Cardiac fibroblast (primary cell): ENCODE measurements at regions not wholly inside any gene's neighbourhood (a gene's known extent, or its start where the extent isn't known, plus 50 kb on each side); places are given as distances from the start of the nearest gene placed in this dataset.

ENCODE experiments used
- DNase-seq, 2 donors: peaks; one replicate each; pipeline versions ENCODE4 v3.0.0 to v3.0.0-alpha.2; 2010; ENCODE audit warnings: low read depth in 2 of 2
- H3K4me3 ChIP-seq, 2 donors: replicated peaks in 1 of 2; 1 replicate in 1 of 2; 2 replicates in 1 of 2; pipeline ENCODE4 v1.5.1; 2011; ENCODE audit warnings: low read depth in 2 of 2, low read length in 2 of 2, mild to moderate bottlenecking in 2 of 2, moderate library complexity in 1 of 2
- TF ChIP-seq, protein P1 (sequence below): IDR thresholded peaks from one replicate; pipeline ENCODE4 v1.5.1; 2011; ENCODE audit warnings: low read depth, mild to moderate bottlenecking, low read length, inconsistent platforms

DNA sequence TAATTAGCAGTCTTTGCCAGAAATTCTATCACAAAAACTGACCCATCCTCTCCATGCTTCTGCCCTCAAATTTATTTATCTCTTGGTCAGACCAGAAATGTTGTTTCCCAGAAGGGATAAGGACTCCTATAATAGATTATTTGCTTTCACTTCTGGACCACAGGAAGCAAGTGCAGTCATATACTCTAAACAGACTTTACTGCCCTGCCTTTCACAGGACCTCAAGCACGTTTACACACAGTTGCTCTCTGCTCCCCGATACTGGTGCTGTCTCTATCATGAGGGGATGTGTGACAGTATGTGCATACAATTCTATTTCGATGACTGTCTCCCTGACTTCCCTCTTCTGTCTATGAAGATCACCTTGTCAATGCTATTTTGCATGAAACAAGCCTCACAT is 205.5 kb upstream of the TGFBR2 start:
- no peak overlapping the region for H3K4me3 ChIP-seq
- DNase-seq: peak in 1 of 2 donors; percentile 7
- TF ChIP-seq, protein P1, sequence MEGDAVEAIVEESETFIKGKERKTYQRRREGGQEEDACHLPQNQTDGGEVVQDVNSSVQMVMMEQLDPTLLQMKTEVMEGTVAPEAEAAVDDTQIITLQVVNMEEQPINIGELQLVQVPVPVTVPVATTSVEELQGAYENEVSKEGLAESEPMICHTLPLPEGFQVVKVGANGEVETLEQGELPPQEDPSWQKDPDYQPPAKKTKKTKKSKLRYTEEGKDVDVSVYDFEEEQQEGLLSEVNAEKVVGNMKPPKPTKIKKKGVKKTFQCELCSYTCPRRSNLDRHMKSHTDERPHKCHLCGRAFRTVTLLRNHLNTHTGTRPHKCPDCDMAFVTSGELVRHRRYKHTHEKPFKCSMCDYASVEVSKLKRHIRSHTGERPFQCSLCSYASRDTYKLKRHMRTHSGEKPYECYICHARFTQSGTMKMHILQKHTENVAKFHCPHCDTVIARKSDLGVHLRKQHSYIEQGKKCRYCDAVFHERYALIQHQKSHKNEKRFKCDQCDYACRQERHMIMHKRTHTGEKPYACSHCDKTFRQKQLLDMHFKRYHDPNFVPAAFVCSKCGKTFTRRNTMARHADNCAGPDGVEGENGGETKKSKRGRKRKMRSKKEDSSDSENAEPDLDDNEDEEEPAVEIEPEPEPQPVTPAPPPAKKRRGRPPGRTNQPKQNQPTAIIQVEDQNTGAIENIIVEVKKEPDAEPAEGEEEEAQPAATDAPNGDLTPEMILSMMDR: no peak

DNA sequence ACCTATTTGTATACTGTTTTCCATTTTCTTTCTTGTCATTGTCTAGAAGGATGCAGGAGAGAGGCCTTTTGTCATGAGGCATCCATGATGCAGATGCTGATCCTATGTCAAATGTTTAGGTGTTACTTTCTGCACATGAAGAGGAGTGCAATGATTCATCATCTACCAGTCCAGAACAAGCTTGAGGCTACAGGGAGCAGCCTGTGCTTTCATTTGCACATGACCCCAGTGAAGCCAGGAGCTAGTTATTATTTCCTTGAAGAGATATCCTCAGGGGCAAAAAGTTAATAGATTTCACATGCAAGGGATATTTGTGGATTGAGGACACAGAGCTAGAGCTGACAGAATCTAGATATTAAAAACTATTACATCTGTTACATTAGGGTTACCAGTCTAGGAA is 204.4 kb upstream of the TGFBR2 start:
- peak; percentile 24 to 38 for DNase-seq
- TF ChIP-seq, protein P1: no peak
- no peak overlapping the region for H3K4me3 ChIP-seq

DNA sequence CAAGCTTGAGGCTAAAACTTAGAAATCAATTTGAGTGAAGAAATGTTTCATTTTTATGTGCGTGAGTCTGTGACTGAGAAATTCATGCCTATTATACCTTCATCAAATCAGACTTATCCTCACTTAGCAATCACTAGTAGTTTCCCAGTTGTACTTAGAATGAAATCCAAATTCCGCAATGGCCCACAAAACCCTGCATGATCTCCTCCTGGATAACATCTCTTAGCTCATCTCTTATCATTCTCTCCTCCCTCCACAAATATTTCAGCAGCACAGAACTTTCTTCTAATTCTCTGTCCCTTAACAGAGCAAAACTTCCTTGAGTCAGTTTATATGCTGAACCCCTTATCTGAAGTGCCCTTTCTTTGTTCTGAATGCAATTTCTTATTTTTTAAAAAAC is 198.8 kb upstream of the TGFBR2 start:
- no peak for DNase-seq
- TF ChIP-seq, protein P1: no peak

DNA sequence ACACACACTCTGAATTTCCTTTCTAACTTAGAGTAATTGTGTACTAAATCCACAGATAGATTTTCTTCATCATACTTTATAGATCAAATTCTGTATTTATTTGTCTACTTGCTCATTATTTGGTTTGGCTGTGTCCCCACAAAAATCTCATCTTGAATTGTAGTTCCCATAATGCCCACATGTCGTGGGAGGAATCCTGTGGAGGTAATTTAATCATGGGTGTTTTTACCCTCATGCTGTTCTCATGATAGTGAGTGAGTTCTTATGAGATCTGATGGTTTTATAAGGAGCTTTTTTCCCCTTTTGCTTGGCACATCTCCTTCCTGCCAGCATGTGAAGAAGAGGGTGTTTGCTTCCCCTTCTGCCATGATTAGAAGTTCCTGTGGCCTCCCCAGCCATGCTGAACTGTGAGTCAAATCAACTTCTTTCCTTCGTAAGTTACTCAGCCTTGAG is 198.3 kb upstream of the TGFBR2 start:
- TF ChIP-seq, protein P1: peak; percentile 19
- no peak overlapping the region for H3K4me3 ChIP-seq
- peak in 1 of 2 donors; percentile 41 for DNase-seq

More for the DNA sequence above, 198.8 kb upstream of the TGFBR2 start:
- H3K4me3 ChIP-seq: no peak overlapping the region

DNA sequence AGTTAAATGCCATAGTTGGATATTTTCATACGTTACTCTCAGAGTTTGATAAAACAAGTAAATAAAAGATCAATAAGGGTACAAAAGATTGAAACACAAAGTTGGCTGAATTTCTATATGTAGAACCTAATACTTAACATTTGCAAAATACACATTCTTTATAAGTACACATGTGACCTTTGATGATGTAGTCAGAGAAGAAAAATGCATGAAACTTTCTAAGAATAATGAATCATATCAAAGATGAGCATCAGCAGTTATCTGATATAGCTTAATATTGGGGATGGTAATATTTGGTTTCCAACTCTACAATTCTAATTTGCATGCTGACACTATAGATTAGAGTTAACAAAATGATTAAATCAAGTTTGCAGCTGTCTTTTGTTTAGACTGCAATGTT is 188.0 kb upstream of the TGFBR2 start:
- TF ChIP-seq, protein P1: no peak
- H3K4me3 ChIP-seq: no peak overlapping the region
- peak in 1 of 2 donors; percentile 51 for DNase-seq

DNA sequence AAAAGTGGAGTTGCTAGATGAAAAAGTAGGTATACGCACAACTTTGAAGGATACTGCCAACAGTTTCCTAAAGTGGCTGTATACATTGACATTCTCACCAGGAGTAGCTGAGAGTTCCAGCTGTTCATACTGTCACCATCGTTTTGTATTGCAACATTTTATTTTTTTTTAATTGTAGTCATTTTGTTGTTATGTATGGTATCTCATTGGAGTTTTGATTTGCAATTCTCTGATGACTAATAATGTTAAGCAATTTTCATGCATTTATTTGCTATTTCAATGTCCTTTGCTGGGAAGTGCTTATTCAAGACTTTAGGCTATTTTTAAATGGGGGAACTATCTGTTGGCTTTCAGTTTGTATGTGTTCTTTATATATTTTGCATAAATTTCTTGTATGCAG is 185.1 kb upstream of the TGFBR2 start:
- TF ChIP-seq, protein P1: no peak
- DNase-seq: peak; percentile 85 to 93
- no peak overlapping the region for H3K4me3 ChIP-seq

DNA sequence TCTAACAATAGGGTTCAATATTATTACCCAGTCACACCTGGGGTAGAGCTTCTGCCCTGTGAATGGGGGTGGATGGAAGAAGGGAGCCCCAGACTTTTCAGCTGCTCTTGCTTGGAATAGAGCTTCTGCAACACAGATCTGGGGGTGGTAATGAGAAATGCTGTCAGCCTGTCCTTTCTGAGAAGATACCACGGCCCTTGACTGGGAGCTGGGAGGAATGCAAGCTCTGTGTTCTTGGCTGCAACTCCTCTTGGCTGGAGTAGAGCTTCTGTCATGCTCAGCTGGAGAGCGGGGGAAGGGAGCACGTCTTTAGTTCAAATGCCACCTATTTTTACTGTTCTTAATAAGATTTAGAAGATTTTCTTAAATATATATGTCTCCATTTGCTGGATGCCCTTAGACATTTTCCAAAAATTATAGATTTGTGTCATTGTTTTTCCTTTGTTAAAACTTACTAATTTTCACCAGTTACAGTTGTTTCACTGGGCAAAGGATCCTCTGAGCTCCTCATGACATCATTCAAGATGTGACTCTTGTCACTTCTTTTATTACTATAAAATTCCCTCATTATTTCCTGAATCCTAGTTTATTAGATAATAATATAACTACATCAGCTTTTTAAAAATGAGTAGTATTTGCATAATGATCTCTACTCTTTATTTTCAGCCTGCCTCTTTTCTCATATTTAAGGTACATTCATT is 180.0 kb upstream of the TGFBR2 start:
- TF ChIP-seq, protein P1: no peak
- DNase-seq: peak; percentile 81 to 92
- H3K4me3 ChIP-seq: no peak overlapping the region
